ENCODE measurements at regions not wholly inside any gene's neighbourhood (a gene's known extent, or its start where the extent isn't known, plus 50 kb on each side); places are given as distances from the start of the nearest gene placed in this dataset.

- H3K79me2 ChIP-seq (ENCODE audit: insufficient read depth, low read depth, low read length): no peaks in the 10 kb centered on the region
- POLR2A ChIA-PET: no interaction called here
- no peaks in the 10 kb centered on the region for H4K20me1 ChIP-seq (ENCODE audit: insufficient read depth, low read length)
- TF ChIP-seq, protein P1, sequence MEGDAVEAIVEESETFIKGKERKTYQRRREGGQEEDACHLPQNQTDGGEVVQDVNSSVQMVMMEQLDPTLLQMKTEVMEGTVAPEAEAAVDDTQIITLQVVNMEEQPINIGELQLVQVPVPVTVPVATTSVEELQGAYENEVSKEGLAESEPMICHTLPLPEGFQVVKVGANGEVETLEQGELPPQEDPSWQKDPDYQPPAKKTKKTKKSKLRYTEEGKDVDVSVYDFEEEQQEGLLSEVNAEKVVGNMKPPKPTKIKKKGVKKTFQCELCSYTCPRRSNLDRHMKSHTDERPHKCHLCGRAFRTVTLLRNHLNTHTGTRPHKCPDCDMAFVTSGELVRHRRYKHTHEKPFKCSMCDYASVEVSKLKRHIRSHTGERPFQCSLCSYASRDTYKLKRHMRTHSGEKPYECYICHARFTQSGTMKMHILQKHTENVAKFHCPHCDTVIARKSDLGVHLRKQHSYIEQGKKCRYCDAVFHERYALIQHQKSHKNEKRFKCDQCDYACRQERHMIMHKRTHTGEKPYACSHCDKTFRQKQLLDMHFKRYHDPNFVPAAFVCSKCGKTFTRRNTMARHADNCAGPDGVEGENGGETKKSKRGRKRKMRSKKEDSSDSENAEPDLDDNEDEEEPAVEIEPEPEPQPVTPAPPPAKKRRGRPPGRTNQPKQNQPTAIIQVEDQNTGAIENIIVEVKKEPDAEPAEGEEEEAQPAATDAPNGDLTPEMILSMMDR (conservative IDR thresholded peaks at IDR 0.05; ENCODE audit: low read length): no peak
- TF ChIP-seq EZH2phosphoT487 (IDR thresholded peaks at IDR 0.05; ENCODE audit: borderline replicate concordance, low read depth, low read length): no peak
- no peaks in the 10 kb centered on the region for H3K9me3 ChIP-seq (ENCODE audit: low read length)
- no peak overlapping the region for H3K27ac ChIP-seq (ENCODE audit: low read depth, low read length, poor library complexity, severe bottlenecking)
- no peak overlapping the region for H2AFZ ChIP-seq (ENCODE audit: low read length)
- intact Hi-C loops (cut with micrococcal nuclease; ENCODE audit: unreplicated experiment): no loop called here
- no TSS peak for BruUV-seq (replicated peaks)
- H3K4me3 ChIP-seq (ENCODE audit: low read depth, low read length, poor library complexity, severe bottlenecking): no peak overlapping the region
- CTCF ChIA-PET (ENCODE audit: unreplicated experiment): no interaction called here
- no peak overlapping the region for H3K4me2 ChIP-seq (ENCODE audit: low read length)
- H3K9me2 ChIP-seq (ENCODE audit: insufficient read depth, low read length): no peaks in the 10 kb centered on the region
- DNase-seq (ENCODE audit: low spot score): no peak
- H3K4me1 ChIP-seq (ENCODE audit: insufficient read depth, low read length, poor library complexity, severe bottlenecking): no peaks in the 10 kb centered on the region
- no peaks in the 10 kb centered on the region for H3K36me3 ChIP-seq (ENCODE audit: insufficient read depth, low read length)
Measured at GRCh38 chr16:52357711-52358110, 189.2 kb downstream of the TOX3 start.

GRCh38 chr16:52353249-52353648, 193.7 kb downstream of the TOX3 start:
- Histone ChIP-seq H2AFZ (ENCODE audit: low read length) (no peak overlapping the region), H3K4me3 (ENCODE audit: low read depth, low read length, poor library complexity, severe bottlenecking) (no peak overlapping the region), H3K36me3 (ENCODE audit: insufficient read depth, low read length) (no peaks in the 10 kb centered on the region), H3K4me2 (ENCODE audit: low read length) (no peak overlapping the region), H3K79me2 (ENCODE audit: insufficient read depth, low read depth, low read length) (no peaks in the 10 kb centered on the region), H3K4me1 (ENCODE audit: insufficient read depth, low read length, poor library complexity, severe bottlenecking) (no peaks in the 10 kb centered on the region), H3K27ac (ENCODE audit: low read depth, low read length, poor library complexity, severe bottlenecking) (no peak overlapping the region), H3K9me2 (ENCODE audit: insufficient read depth, low read length) (no peaks in the 10 kb centered on the region), H4K20me1 (ENCODE audit: insufficient read depth, low read length) (no peaks in the 10 kb centered on the region), H3K9me3 (ENCODE audit: low read length) (no peaks in the 10 kb centered on the region)
- no peak for TF ChIP-seq EZH2phosphoT487 (IDR thresholded peaks at IDR 0.05; ENCODE audit: borderline replicate concordance, low read depth, low read length)
- TF ChIP-seq, protein P1 (conservative IDR thresholded peaks at IDR 0.05; ENCODE audit: low read length): no peak
- BruUV-seq (replicated peaks): no TSS peak
- intact Hi-C loops (cut with micrococcal nuclease; ENCODE audit: unreplicated experiment): no loop called here
- ChIA-PET CTCF (ENCODE audit: unreplicated experiment) (no interaction called here), POLR2A (no interaction called here)
- DNase-seq (ENCODE audit: low spot score): no peak

DNA sequence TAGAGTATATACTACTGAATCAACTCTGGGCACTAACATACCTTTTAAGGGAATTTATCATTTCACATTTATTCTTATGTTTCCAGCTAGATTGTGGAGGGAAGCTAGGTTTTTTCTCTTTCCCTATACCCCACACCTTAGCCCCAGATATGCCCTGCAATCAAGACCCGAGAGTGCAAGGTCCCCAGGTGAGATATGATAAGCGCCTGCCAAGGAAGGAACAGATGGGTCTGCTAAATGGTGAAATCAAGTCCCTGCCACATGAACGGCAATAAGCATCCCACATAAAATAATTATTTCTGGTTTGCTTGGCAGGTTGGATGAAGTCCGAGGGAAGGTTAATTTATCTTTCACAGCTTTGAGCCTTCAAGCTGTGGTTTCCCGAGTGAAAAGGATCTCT, 195.5 kb downstream of the TOX3 start:
- DNase-seq (ENCODE audit: low spot score): no peak
- BruUV-seq (replicated peaks): no TSS peak
- CTCF ChIA-PET (ENCODE audit: unreplicated experiment): no interaction called here
- no peaks in the 10 kb centered on the region for H4K20me1 ChIP-seq (ENCODE audit: insufficient read depth, low read length)
- no peaks in the 10 kb centered on the region for H3K79me2 ChIP-seq (ENCODE audit: insufficient read depth, low read depth, low read length)
- no peaks in the 10 kb centered on the region for H3K4me1 ChIP-seq (ENCODE audit: insufficient read depth, low read length, poor library complexity, severe bottlenecking)
- no peak overlapping the region for H3K27ac ChIP-seq (ENCODE audit: low read depth, low read length, poor library complexity, severe bottlenecking)
- no peaks in the 10 kb centered on the region for H3K36me3 ChIP-seq (ENCODE audit: insufficient read depth, low read length)
- no peak overlapping the region for H2AFZ ChIP-seq (ENCODE audit: low read length)
- H3K4me3 ChIP-seq (ENCODE audit: low read depth, low read length, poor library complexity, severe bottlenecking): no peak overlapping the region
- H3K4me2 ChIP-seq (ENCODE audit: low read length): no peak overlapping the region
- no peaks in the 10 kb centered on the region for H3K9me3 ChIP-seq (ENCODE audit: low read length)
- POLR2A ChIA-PET: no interaction called here
- no peak for TF ChIP-seq EZH2phosphoT487 (IDR thresholded peaks at IDR 0.05; ENCODE audit: borderline replicate concordance, low read depth, low read length)
- TF ChIP-seq, protein P1 (conservative IDR thresholded peaks at IDR 0.05; ENCODE audit: low read length): no peak
- intact Hi-C loops (cut with micrococcal nuclease; ENCODE audit: unreplicated experiment): no loop called here
- H3K9me2 ChIP-seq (ENCODE audit: insufficient read depth, low read length): no peaks in the 10 kb centered on the region

All from OCI-LY7 (cell line).